ENCODE measurements at regions not wholly inside any gene's neighbourhood (a gene's known extent, or its start where the extent isn't known, plus 50 kb on each side); places are given as distances from the start of the nearest gene placed in this dataset.
"Not testable (repeated sequence)": the region's sequence is repeated elsewhere in the genome, so short reads cannot be mapped to it uniquely, and the experiment has no call there.

GRCh38 chr17:74126179-74126900, 77.1 kb upstream of the RPL38 start:
- TF ChIP-seq CTCF (IDR thresholded peaks at IDR 0.05) (no peak), EZH2 (IDR thresholded peaks at IDR 0.05) (no peak), EZH2phosphoT487 (IDR thresholded peaks at IDR 0.05) (no peak)
- no peak overlapping the region for H3K27ac ChIP-seq
- DNase-seq (ENCODE audit: low spot score), result no peak
- Mint-ChIP-seq H3K9me3 (peaks cover 2% of the 10 kb centered on the region), H3K27me3 (ENCODE audit: insufficient read depth, low read depth) (peaks cover 10% of the 10 kb centered on the region), H3K4me3 (no peak overlapping the region), H3K4me1 (peaks cover 28% of the 10 kb centered on the region), H3K27ac (no peak overlapping the region), H3K36me3 (no peaks in the 10 kb centered on the region)
- no peaks in the 10 kb centered on the region for H3K27me3 ChIP-seq
- H3K79me2 ChIP-seq (ENCODE audit: low read depth), result no peaks in the 10 kb centered on the region
- H3K4me3 ChIP-seq, result no peak overlapping the region
- H3K4me2 ChIP-seq, result no peak overlapping the region
- no peak overlapping the region for H2AFZ ChIP-seq (replicated peaks)
- no peaks in the 10 kb centered on the region for H3K36me3 ChIP-seq
- H3K9me3 ChIP-seq (ENCODE audit: low read depth), result no peaks in the 10 kb centered on the region
- no peak overlapping the region for H3K9ac ChIP-seq
- no peaks in the 10 kb centered on the region for H4K20me1 ChIP-seq (ENCODE audit: low read depth)
- H3K4me1 ChIP-seq, result no peaks in the 10 kb centered on the region
- H3F3A ChIP-seq (ENCODE audit: low read depth), result no peaks in the 10 kb centered on the region

DNA sequence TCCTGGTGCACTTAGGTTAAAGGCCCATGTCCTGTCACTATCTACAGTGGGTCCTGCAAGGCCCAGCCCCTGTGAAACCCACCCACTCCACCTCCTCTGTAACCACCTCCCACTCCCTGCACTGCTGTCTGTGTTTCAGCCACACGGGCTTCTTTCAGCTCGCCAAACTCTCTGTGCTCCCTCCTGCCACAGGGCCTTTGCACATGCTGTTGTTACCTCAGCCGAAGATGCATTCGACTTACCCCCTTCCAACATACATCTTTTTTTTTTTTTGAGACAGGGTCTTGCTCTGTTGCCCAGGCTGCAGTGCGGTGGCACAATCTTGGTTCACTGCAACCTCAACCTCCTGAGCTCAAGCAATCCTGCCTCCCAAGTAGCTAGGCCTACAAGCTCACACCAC, 76.5 kb upstream of the RPL38 start:
- Mint-ChIP-seq H3K4me3 (peak overlapping the region; percentile 63), H3K27ac (peak overlapping the region; percentile 42), H3K9me3 (no peaks in the 10 kb centered on the region), H3K27me3 (ENCODE audit: insufficient read depth, low read depth) (peaks cover 10% of the 10 kb centered on the region), H3K36me3 (no peaks in the 10 kb centered on the region), H3K4me1 (peaks cover 28% of the 10 kb centered on the region)
- no peaks in the 10 kb centered on the region for H4K20me1 ChIP-seq (ENCODE audit: low read depth)
- no peak for DNase-seq (ENCODE audit: low spot score)
- no peak overlapping the region for H3K4me2 ChIP-seq
- no peak overlapping the region for H3K27ac ChIP-seq
- H3K4me1 ChIP-seq, result no peaks in the 10 kb centered on the region
- no peak overlapping the region for H3K9ac ChIP-seq
- H3K4me3 ChIP-seq, result no peak overlapping the region
- H2AFZ ChIP-seq (replicated peaks), result no peak overlapping the region
- no peaks in the 10 kb centered on the region for H3K79me2 ChIP-seq (ENCODE audit: low read depth)
- no peaks in the 10 kb centered on the region for H3F3A ChIP-seq (ENCODE audit: low read depth)
- H3K36me3 ChIP-seq, result no peaks in the 10 kb centered on the region
- H3K27me3 ChIP-seq, result no peaks in the 10 kb centered on the region
- TF ChIP-seq EZH2phosphoT487 (IDR thresholded peaks at IDR 0.05) (no peak), CTCF (IDR thresholded peaks at IDR 0.05) (no peak), EZH2 (IDR thresholded peaks at IDR 0.05) (no peak)
- no peaks in the 10 kb centered on the region for H3K9me3 ChIP-seq (ENCODE audit: low read depth)

- Histone ChIP-seq H3K4me1 (peaks cover 6% of the 10 kb centered on the region), H3F3A (ENCODE audit: low read depth) (no peaks in the 10 kb centered on the region), H3K36me3 (no peaks in the 10 kb centered on the region), H3K79me2 (ENCODE audit: low read depth) (no peaks in the 10 kb centered on the region), H4K20me1 (ENCODE audit: low read depth) (no peaks in the 10 kb centered on the region), H3K27me3 (no peaks in the 10 kb centered on the region), H3K4me2 (no peak overlapping the region), H3K9ac (no peak overlapping the region), H3K27ac (no peak overlapping the region), H3K4me3 (no peak overlapping the region), H3K9me3 (ENCODE audit: low read depth) (no peaks in the 10 kb centered on the region), H2AFZ (replicated peaks) (no peak overlapping the region)
- H3K4me3 Mint-ChIP-seq, result no peak overlapping the region
- no peak for DNase-seq (ENCODE audit: low spot score)
- H3K4me1 Mint-ChIP-seq, result peaks cover 27% of the 10 kb centered on the region
- TF ChIP-seq EZH2 (IDR thresholded peaks at IDR 0.05), result no peak
- TF ChIP-seq EZH2phosphoT487 (IDR thresholded peaks at IDR 0.05), result no peak
- TF ChIP-seq CTCF (IDR thresholded peaks at IDR 0.05), result no peak
- peaks cover 13% of the 10 kb centered on the region for H3K27me3 Mint-ChIP-seq (ENCODE audit: insufficient read depth, low read depth)
- no peak overlapping the region for H3K27ac Mint-ChIP-seq
- no peaks in the 10 kb centered on the region for H3K36me3 Mint-ChIP-seq
- H3K9me3 Mint-ChIP-seq, result no peaks in the 10 kb centered on the region
These were observed 74.8 kb upstream of the RPL38 start for GRCh38 chr17:74128456-74129211.

DNA sequence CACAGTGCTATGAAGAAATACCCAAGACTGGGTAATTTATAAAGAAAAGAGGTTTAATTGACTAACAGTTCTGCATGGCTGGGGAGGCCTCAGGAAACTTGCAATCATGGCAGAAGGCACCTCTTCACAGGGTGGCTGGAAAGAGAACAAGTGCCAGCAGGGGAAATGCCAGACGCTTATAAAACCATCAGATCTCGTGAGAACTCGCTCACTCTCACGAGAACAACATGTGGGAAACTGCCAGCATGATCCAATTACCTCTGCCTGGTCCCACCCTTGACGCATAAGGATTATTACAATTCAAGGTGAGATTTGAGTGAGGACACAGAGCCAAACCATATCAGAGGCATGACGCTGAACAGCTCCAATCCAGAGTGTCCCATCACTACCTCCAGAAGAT, 73.7 kb upstream of the RPL38 start:
- not testable (repeated sequence) for H3K27ac ChIP-seq; H4K20me1 ChIP-seq (ENCODE audit: low read depth); H3K27me3 ChIP-seq; H3K9ac ChIP-seq; H3K4me1 ChIP-seq; H3K9me3 Mint-ChIP-seq; H3K4me3 ChIP-seq; H3K27ac Mint-ChIP-seq; H3K79me2 ChIP-seq (ENCODE audit: low read depth); DNase-seq (ENCODE audit: low spot score); H3F3A ChIP-seq (ENCODE audit: low read depth); H3K4me3 Mint-ChIP-seq; H3K36me3 ChIP-seq; H2AFZ ChIP-seq (replicated peaks); H3K36me3 Mint-ChIP-seq; H3K4me2 ChIP-seq; H3K9me3 ChIP-seq (ENCODE audit: low read depth)
- peaks cover 32% of the 10 kb centered on the region for H3K4me1 Mint-ChIP-seq
- H3K27me3 Mint-ChIP-seq (ENCODE audit: insufficient read depth, low read depth), result peaks cover 16% of the 10 kb centered on the region

All from neural progenitor cell (in vitro differentiated cells).